K562 (cell line): ENCODE measurements at regions not wholly inside any gene's neighbourhood (a gene's known extent, or its start where the extent isn't known, plus 50 kb on each side); places are given as distances from the start of the nearest gene placed in this dataset.

Experiments
- ATAC-seq: fragments of 200-7000 bp; cut with Tn5 transposase; 3 replicates; pipeline ENCODE4 v1.9.1; 2020; ENCODE audit warnings: moderate library complexity
- BruUV-seq: library from RNA; stranded (reverse); fragments of 400-500 nt; replicated peaks from 2 replicates; lab custom pipeline; 2021; lab: Mats Ljungman, UMichigan
- CTCF ChIA-PET: fragments of 300-600 bp; formaldehyde crosslinking; extraction: SDS; loops from one replicate; lab custom pipeline; 2021; ENCODE audit warnings: low intra/inter-chr PET ratio; lab: Yijun Ruan, JAX
- POLR2A ChIA-PET: fragments of 300-600, 350-650 bp; sonication (Branson Sonifier 250); formaldehyde crosslinking; extraction: SDS; loops from one replicate; lab custom pipeline; 2021; ENCODE audit warnings: antibody characterized with exemption, inconsistent platforms; lab: Yijun Ruan, JAX
- DNase-seq, 4 experiments: peaks; one replicate each; pipeline versions ENCODE4 v3.0.0 to v3.0.0-alpha.2; 2011 to 2018; ENCODE audit warnings: low spot score in 3 of 4, mixed read lengths in 3 of 4; ENCODE audit errors: extremely low read depth in 1 of 4
- FAIRE-seq: peaks from 2 replicates; lab custom pipeline; 2011; peaks lifted over from hg19 to GRCh38; lab: Jason Lieb, UNC
- H2AFZ ChIP-seq: 2 replicates; pipeline ENCODE4 v1.6.0; 2011; ENCODE audit warnings: low read depth, low read length, control low read depth, inconsistent platforms
- H3K27ac ChIP-seq: fragments of 200-600 bp; 3 replicates; pipeline ENCODE4 v1.8.0; 2011; ENCODE audit warnings: low read depth, mild to moderate bottlenecking, control low read depth, inconsistent platforms, low read length, moderate library complexity, mixed read lengths; ENCODE audit errors: extremely low read depth
- H3K27me3 ChIP-seq, 2 experiments: fragments of 300-600 bp in 1 of 2; 2 replicates in 1 of 2; 3 replicates in 1 of 2; pipeline versions ENCODE4 v1.6.0 to v1.8.0; 2011; ENCODE audit warnings: inconsistent platforms in 2 of 2, low read length in 2 of 2, mild to moderate bottlenecking in 1 of 2, mixed read lengths in 1 of 2, moderate library complexity in 1 of 2; ENCODE audit not compliant: control insufficient read depth in 2 of 2, insufficient read depth in 2 of 2
- H3K36me3 ChIP-seq: fragments of 300-600 bp; 3 replicates; pipeline ENCODE4 v1.8.0; 2011; ENCODE audit warnings: mild to moderate bottlenecking, low read length, inconsistent platforms; ENCODE audit not compliant: control insufficient read depth, insufficient read depth
- H3K4me1 ChIP-seq, 2 experiments: fragments of 200-600 bp in 1 of 2; replicated peaks in 1 of 2; 2 replicates in 1 of 2; 3 replicates in 1 of 2; pipeline versions ENCODE4 v1.5.1 to v1.8.0; 2011; ENCODE audit warnings: inconsistent platforms in 2 of 2, low read length in 2 of 2, mild to moderate bottlenecking in 1 of 2, mixed read lengths in 1 of 2, moderate library complexity in 1 of 2; ENCODE audit not compliant: control insufficient read depth in 2 of 2, insufficient read depth in 2 of 2
- H3K4me2 ChIP-seq: 2 replicates; pipeline ENCODE4 v1.6.1; 2011; ENCODE audit warnings: low read length, control low read depth, inconsistent platforms, mixed read lengths; ENCODE audit not compliant: insufficient read depth
- H3K4me3 ChIP-seq: fragments of 200-600 bp; sonication (generic), shearing (Covaris generic); 2 replicates; pipeline ENCODE4 v1.5.1; 2016; ENCODE audit warnings: control low read depth, inconsistent platforms
- H3K79me2 ChIP-seq: fragments of 200-600 bp; 3 replicates; pipeline ENCODE4 v1.8.0; 2011; ENCODE audit warnings: low read length, inconsistent platforms; ENCODE audit not compliant: control insufficient read depth, insufficient read depth
- H3K9ac ChIP-seq, 2 experiments: 2 replicates each; pipeline versions ENCODE4 v1.6.0 to v1.6.1; 2011; ENCODE audit warnings: low read depth in 2 of 2, low read length in 2 of 2, control low read depth in 1 of 2, inconsistent platforms in 1 of 2, mild to moderate bottlenecking in 1 of 2, mixed read lengths in 1 of 2; ENCODE audit not compliant: insufficient read depth in 1 of 2
- H3K9me1 ChIP-seq: one replicate; pipeline ENCODE4 v1.6.0; 2011; ENCODE audit warnings: inconsistent platforms, mild to moderate bottlenecking, low read length, moderate library complexity; ENCODE audit not compliant: control insufficient read depth, insufficient read depth
- H3K9me3 ChIP-seq: replicated peaks from 2 replicates; pipeline ENCODE4 v1.5.1; 2011; ENCODE audit warnings: low read depth, low read length, inconsistent platforms; ENCODE audit not compliant: control insufficient read depth, insufficient read depth
- H4K20me1 ChIP-seq: replicated peaks from 2 replicates; pipeline ENCODE4 v1.6.1; 2011; ENCODE audit warnings: low read length, inconsistent platforms, mixed read lengths; ENCODE audit not compliant: control insufficient read depth, insufficient read depth
- FOXM1 ChIP-seq, 2 experiments: fragments of 450-650 bp in 1 of 2; sonication (generic) in 1 of 2; formaldehyde crosslinking in 1 of 2; IDR thresholded peaks; 2 replicates each; pipeline versions ENCODE4 v1.6.1 to v1.9.0; 2017 to 2022; ENCODE audit warnings: low read depth in 2 of 2, mild to moderate bottlenecking in 2 of 2, missing genetic modification reagents in 1 of 2, moderate library complexity in 1 of 2
- JUN ChIP-seq, 2 experiments: sonication (generic) in 1 of 2; formaldehyde crosslinking in 1 of 2; IDR thresholded peaks; 2 replicates each; pipeline versions ENCODE4 v1.6.1 to v1.8.0; 2012 to 2022; ENCODE audit warnings: borderline replicate concordance in 2 of 2, mild to moderate bottlenecking in 2 of 2, improper control_type of control experiment in 1 of 2, low read depth in 1 of 2, low read length in 1 of 2, missing genetic modification reagents in 1 of 2
- KLF1 ChIP-seq: fragments of 450-650 bp; IDR thresholded peaks from 2 replicates; pipeline ENCODE4 v1.6.1; 2016; ENCODE audit warnings: missing genetic modification characterization, missing compliant biosample characterization
- MBD2 ChIP-seq: sonication (generic); IDR thresholded peaks from 2 replicates; pipeline ENCODE4 v1.6.1; 2016; ENCODE audit warnings: low read depth, borderline replicate concordance
- NFATC3 ChIP-seq: fragments of 450-650 bp; IDR thresholded peaks from 2 replicates; pipeline ENCODE4 v1.6.1; 2017; ENCODE audit warnings: mild to moderate bottlenecking
- PML ChIP-seq: IDR thresholded peaks from 2 replicates; pipeline ENCODE4 v1.6.1; 2012; ENCODE audit warnings: low read length, inconsistent platforms
- ZNF436 ChIP-seq: fragments of 250-450, 450-650 bp; sonication (Bioruptor Pico); formaldehyde crosslinking; IDR thresholded peaks from 2 replicates; pipeline ENCODE4 v1.7.0; 2020; ENCODE audit warnings: mild to moderate bottlenecking
- WGBS: fragments of 100-300 bp; shearing (Covaris generic); methylation state at CpG from one replicate; pipeline ENCODE4 v1.1.6; 2016; ENCODE audit warnings: low coverage, mixed read lengths; ENCODE audit not compliant: insufficient coverage; ENCODE audit errors: missing lambda C conversion rate; 5-methylcytosine and 5-hydroxymethylcytosine counted together
- in situ Hi-C: fragments of 300-500 bp; cut with MboI; formaldehyde crosslinking; loops from 4 replicates; pipeline ENCODE4 v1.15.0; 2018; ENCODE audit warnings: inconsistent platforms, mixed read lengths
- intact Hi-C: fragments of 100-400 bp; cut with micrococcal nuclease; formaldehyde crosslinking; loops from 2 replicates; pipeline ENCODE4 v1.14.2; 2022
- TF ChIP-seq, protein P1 (sequence below): fragments of 450-650 bp; IDR thresholded peaks from 2 replicates; pipeline ENCODE4 v1.6.1; 2016; ENCODE audit warnings: borderline replicate concordance
- TF ChIP-seq, protein P2 (sequence below): fragments of 250-450 bp; sonication (Bioruptor Pico); IDR thresholded peaks from 2 replicates; pipeline ENCODE4 v1.8.0; 2021; ENCODE audit warnings: mild to moderate bottlenecking, moderate library complexity
- TF ChIP-seq, protein P3 (sequence below): fragments of 250-450 bp; sonication (Bioruptor Pico); IDR thresholded peaks from 2 replicates; pipeline ENCODE4 v1.5.0; 2020; ENCODE audit warnings: mild to moderate bottlenecking

DNA sequence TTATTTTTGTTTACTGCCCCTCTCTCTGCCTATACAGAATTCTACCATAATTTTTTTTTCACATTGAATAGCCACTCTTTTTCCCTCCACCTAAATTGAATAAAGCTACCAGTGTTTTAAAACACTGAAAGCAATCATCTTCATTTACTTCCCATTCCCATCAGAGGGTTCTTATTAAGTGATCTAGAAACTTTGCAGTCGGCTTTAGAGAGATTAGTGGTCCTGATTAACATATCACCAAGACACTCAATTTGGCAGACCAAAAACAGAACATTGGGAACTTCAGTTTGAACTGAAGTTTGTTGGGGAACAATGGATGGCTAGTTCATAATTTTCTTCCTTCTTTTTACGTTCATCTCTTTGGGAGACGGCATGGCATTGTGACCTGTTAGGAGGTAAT, 249.5 kb downstream of the CBLN4 start (continued):
- TF ChIP-seq PML (no peak), KLF1 (tag) (no peak)
- TF ChIP-seq, protein P1, sequence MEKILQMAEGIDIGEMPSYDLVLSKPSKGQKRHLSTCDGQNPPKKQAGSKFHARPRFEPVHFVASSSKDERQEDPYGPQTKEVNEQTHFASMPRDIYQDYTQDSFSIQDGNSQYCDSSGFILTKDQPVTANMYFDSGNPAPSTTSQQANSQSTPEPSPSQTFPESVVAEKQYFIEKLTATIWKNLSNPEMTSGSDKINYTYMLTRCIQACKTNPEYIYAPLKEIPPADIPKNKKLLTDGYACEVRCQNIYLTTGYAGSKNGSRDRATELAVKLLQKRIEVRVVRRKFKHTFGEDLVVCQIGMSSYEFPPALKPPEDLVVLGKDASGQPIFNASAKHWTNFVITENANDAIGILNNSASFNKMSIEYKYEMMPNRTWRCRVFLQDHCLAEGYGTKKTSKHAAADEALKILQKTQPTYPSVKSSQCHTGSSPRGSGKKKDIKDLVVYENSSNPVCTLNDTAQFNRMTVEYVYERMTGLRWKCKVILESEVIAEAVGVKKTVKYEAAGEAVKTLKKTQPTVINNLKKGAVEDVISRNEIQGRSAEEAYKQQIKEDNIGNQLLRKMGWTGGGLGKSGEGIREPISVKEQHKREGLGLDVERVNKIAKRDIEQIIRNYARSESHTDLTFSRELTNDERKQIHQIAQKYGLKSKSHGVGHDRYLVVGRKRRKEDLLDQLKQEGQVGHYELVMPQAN = no peak

DNA sequence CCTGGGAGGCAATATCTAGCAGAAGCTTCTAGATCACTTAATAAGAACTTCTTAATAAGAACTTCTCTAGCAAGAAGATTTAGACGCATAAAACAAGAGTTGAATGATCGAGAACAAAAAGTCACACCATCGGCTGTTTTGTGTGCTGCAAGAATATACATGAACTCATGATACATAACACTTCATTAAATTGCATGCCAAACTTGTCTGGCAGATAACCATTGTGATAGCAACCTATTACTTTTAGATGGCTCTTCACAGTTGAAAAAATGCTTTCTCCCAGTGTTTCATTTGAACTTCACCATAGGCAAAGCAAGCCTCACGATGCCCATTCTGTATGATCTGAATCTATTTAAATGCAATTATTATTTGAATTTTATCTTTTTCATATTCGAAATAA, 249.9 kb downstream of the CBLN4 start:
- no peaks in the 10 kb centered on the region for H3K9me1 ChIP-seq
- no peaks in the 10 kb centered on the region for H3K36me3 ChIP-seq
- DNase-seq (no peak), ATAC-seq (no peak), FAIRE-seq (no peak)
- H3K4me2 ChIP-seq = no peak overlapping the region
- H3K27ac ChIP-seq = no peak overlapping the region
- H3K9me3 ChIP-seq = no peaks in the 10 kb centered on the region
- in situ Hi-C loops (no loop called here), intact Hi-C loops (no loop called here)
- no peaks in the 10 kb centered on the region for H4K20me1 ChIP-seq
- H3K27me3 ChIP-seq = no peaks in the 10 kb centered on the region
- no TSS peak for BruUV-seq
- POLR2A ChIA-PET = no interaction called here
- TF ChIP-seq JUN (IDR thresholded peaks at IDR 0.05; ENCODE audit: borderline replicate concordance, low read depth, low read length) (no peak), JUN (CRISPR knock-in tag; IDR thresholded peaks at IDR 0.05; ENCODE audit: borderline replicate concordance) (no peak), MBD2 (no peak), ZNF436 (CRISPR knock-in tag) (no peak), FOXM1 (IDR thresholded peaks at IDR 0.05; ENCODE audit: low read depth) (no peak), FOXM1 (CRISPR knock-in tag; IDR thresholded peaks at IDR 0.05; ENCODE audit: low read depth) (no peak), NFATC3 (no peak)
- TF ChIP-seq, protein P2, sequence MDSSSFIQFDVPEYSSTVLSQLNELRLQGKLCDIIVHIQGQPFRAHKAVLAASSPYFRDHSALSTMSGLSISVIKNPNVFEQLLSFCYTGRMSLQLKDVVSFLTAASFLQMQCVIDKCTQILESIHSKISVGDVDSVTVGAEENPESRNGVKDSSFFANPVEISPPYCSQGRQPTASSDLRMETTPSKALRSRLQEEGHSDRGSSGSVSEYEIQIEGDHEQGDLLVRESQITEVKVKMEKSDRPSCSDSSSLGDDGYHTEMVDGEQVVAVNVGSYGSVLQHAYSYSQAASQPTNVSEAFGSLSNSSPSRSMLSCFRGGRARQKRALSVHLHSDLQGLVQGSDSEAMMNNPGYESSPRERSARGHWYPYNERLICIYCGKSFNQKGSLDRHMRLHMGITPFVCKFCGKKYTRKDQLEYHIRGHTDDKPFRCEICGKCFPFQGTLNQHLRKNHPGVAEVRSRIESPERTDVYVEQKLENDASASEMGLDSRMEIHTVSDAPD (CRISPR knock-in tag) = no peak
- TF ChIP-seq, protein P3, sequence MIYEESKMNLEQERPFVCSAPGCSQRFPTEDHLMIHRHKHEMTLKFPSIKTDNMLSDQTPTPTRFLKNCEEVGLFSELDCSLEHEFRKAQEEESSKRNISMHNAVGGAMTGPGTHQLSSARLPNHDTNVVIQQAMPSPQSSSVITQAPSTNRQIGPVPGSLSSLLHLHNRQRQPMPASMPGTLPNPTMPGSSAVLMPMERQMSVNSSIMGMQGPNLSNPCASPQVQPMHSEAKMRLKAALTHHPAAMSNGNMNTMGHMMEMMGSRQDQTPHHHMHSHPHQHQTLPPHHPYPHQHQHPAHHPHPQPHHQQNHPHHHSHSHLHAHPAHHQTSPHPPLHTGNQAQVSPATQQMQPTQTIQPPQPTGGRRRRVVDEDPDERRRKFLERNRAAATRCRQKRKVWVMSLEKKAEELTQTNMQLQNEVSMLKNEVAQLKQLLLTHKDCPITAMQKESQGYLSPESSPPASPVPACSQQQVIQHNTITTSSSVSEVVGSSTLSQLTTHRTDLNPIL (CRISPR knock-in tag) = no peak
- no peak overlapping the region for H3K4me3 ChIP-seq
- no peak overlapping the region for H3K9ac ChIP-seq
- no peaks in the 10 kb centered on the region for H3K4me1 ChIP-seq
- no peaks in the 10 kb centered on the region for H3K79me2 ChIP-seq
- 0% methylated on average over 5 of the region's 5 CpGs for WGBS
- CTCF ChIA-PET = no interaction called here
- H2AFZ ChIP-seq = no peak overlapping the region
